ENCODE measurements at regions not wholly inside any gene's neighbourhood (a gene's known extent, or its start where the extent isn't known, plus 50 kb on each side); places are given as distances from the start of the nearest gene placed in this dataset.
"Not testable (repeated sequence)": the region's sequence is repeated elsewhere in the genome, so short reads cannot be mapped to it uniquely, and the experiment has no call there.

DNA sequence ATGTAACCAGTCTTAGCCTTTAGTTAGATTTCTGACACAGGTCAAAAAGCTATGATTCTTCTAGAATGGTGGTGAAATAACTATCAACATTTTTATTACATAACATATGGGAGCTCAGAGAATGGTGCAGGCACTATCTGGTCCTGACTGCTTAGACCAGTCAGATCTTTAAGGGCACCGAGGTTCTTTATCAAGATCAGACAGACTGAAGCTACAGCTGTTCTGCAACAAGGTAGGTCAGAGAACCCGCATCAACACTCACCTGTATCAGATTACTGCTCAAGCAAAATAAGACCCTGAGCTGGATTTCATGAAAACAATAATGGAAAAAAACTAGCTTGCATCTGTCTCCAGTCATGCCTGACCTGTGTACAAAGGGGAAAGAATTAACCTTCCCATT lies 160.4 kb downstream of the KCNJ2 start:
- Histone ChIP-seq H3K4me3 (ENCODE audit: insufficient read depth, low read length, poor library complexity, severe bottlenecking) (no peak overlapping the region), H3K4me2 (ENCODE audit: low read depth, low read length, poor library complexity, severe bottlenecking) (no peak overlapping the region), H3K9ac (ENCODE audit: low read length) (no peak overlapping the region), H3K36me3 (ENCODE audit: low read length) (no peaks in the 10 kb centered on the region), H4K20me1 (ENCODE audit: low read depth, low read length) (no peaks in the 10 kb centered on the region), H3K9me3 (ENCODE audit: insufficient read depth, low read length) (no peaks in the 10 kb centered on the region), H3K79me2 (ENCODE audit: insufficient read depth, low read length) (no peaks in the 10 kb centered on the region), H3K27ac (ENCODE audit: low read depth, low read length) (no peak overlapping the region), H3F3A (ENCODE audit: insufficient read depth) (no peaks in the 10 kb centered on the region), H3K27me3 (ENCODE audit: low read length) (no peaks in the 10 kb centered on the region), H3K9me2 (replicated peaks; ENCODE audit: insufficient read depth, low read length) (no peaks in the 10 kb centered on the region), H2AFZ (ENCODE audit: low read depth, low read length, severe bottlenecking) (no peak overlapping the region)
- no peak for TF ChIP-seq EZH2phosphoT487 (conservative IDR thresholded peaks at IDR 0.05; ENCODE audit: low read length)
- TF ChIP-seq CTCF (IDR thresholded peaks at IDR 0.05; ENCODE audit: insufficient read depth, low read length, poor library complexity, severe bottlenecking), result no peak

DNA sequence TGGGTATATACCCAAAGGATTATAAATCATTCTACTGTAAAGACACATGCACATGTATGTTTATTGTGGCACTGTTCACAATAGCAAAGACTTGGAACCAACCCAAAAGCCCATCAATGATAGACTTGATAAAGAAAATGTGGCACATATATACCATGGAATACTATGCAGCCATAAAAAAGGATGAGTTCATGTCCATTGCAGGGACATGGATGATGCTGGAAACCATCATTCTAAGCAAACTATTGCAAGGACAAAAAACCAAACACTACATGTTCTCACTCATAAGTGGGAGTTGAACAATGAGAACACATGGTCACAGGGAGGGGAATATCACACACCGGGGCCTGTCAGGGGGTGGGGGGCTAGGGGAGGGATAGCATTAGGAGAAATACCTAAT lies 161.7 kb downstream of the KCNJ2 start:
- H3K9me2 ChIP-seq (replicated peaks; ENCODE audit: insufficient read depth, low read length); H3K79me2 ChIP-seq (ENCODE audit: insufficient read depth, low read length); H3K9me3 ChIP-seq (ENCODE audit: insufficient read depth, low read length); H2AFZ ChIP-seq (ENCODE audit: low read depth, low read length, severe bottlenecking); H3K4me2 ChIP-seq (ENCODE audit: low read depth, low read length, poor library complexity, severe bottlenecking); H3K27ac ChIP-seq (ENCODE audit: low read depth, low read length); H3K36me3 ChIP-seq (ENCODE audit: low read length); H3K9ac ChIP-seq (ENCODE audit: low read length); H3F3A ChIP-seq (ENCODE audit: insufficient read depth); H3K27me3 ChIP-seq (ENCODE audit: low read length); H4K20me1 ChIP-seq (ENCODE audit: low read depth, low read length); H3K4me3 ChIP-seq (ENCODE audit: insufficient read depth, low read length, poor library complexity, severe bottlenecking): not testable (repeated sequence)

DNA sequence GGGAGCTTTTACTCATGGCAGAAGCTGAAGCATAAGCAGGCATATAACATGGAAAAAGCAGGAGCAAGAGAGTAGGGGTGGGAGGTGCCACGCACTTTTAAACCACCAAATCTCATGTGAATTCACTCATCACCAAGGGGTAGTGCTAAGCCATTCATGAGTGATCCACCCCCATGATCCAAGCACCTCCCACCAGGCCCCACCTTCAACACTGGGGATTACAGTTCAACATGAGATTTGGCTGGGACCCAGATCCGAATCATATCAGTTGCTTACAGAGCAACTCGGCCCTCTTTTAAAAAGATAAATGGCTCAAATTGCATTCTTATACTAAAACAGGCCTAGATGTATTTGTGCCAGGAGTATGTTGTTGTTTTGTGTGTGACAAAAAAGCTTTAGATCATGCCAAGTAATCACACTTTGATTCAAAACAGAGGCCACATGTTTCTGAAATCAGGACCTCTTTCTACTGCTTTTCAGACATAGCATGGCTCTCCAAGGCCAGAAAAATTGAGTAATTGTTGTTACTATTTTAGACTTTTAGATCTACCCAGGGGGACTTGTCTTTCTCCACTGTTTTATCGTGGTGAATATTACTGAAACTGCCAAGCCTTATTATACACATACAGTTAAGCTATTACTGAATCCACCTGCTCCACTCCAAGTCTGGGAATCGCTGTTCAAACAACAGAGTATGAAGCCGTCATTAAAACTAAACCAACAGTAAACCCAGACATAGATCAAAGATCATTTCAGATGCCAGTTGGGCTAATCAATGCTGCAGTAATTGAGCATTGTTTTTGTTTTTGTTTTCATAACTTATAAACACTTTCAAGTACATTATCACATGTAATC lies 163.3 kb downstream of the KCNJ2 start:
- Histone ChIP-seq H3K4me2 (ENCODE audit: low read depth, low read length, poor library complexity, severe bottlenecking) (no peak overlapping the region), H3K4me3 (ENCODE audit: insufficient read depth, low read length, poor library complexity, severe bottlenecking) (no peak overlapping the region), H3F3A (ENCODE audit: insufficient read depth) (no peaks in the 10 kb centered on the region), H3K9me3 (ENCODE audit: insufficient read depth, low read length) (no peaks in the 10 kb centered on the region), H3K79me2 (ENCODE audit: insufficient read depth, low read length) (no peaks in the 10 kb centered on the region), H3K27ac (ENCODE audit: low read depth, low read length) (no peak overlapping the region), H4K20me1 (ENCODE audit: low read depth, low read length) (no peaks in the 10 kb centered on the region), H3K9ac (ENCODE audit: low read length) (no peak overlapping the region), H3K9me2 (replicated peaks; ENCODE audit: insufficient read depth, low read length) (no peaks in the 10 kb centered on the region), H3K36me3 (ENCODE audit: low read length) (no peaks in the 10 kb centered on the region), H2AFZ (ENCODE audit: low read depth, low read length, severe bottlenecking) (no peak overlapping the region), H3K27me3 (ENCODE audit: low read length) (no peaks in the 10 kb centered on the region)
- TF ChIP-seq CTCF (IDR thresholded peaks at IDR 0.05; ENCODE audit: insufficient read depth, low read length, poor library complexity, severe bottlenecking), result no peak
- TF ChIP-seq EZH2phosphoT487 (conservative IDR thresholded peaks at IDR 0.05; ENCODE audit: low read length), result no peak

DNA sequence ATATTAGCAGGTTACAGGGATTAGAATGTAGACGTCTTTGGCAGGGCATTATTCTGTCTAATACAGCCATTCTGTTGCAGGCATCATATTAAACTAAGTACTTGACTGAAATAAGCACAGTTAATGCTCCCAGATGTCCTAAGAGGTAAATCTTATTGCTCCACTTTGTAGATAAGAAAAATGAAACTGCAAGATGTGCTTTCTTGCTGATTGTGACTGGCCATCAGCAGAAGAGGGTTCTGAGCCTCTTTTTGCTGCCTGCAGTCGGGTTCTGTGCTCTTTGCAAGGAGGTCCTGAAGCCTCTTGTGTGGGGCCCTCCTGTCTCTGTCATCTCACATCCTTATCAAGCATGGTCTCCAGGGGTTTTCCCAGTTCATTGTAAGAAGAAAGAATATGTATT lies 167.1 kb downstream of the KCNJ2 start:
- no peak overlapping the region for H2AFZ ChIP-seq (ENCODE audit: low read depth, low read length, severe bottlenecking)
- no peaks in the 10 kb centered on the region for H3K36me3 ChIP-seq (ENCODE audit: low read length)
- no peaks in the 10 kb centered on the region for H3K9me3 ChIP-seq (ENCODE audit: insufficient read depth, low read length)
- no peak overlapping the region for H3K4me3 ChIP-seq (ENCODE audit: insufficient read depth, low read length, poor library complexity, severe bottlenecking)
- H4K20me1 ChIP-seq (ENCODE audit: low read depth, low read length), result no peaks in the 10 kb centered on the region
- no peaks in the 10 kb centered on the region for H3K9me2 ChIP-seq (replicated peaks; ENCODE audit: insufficient read depth, low read length)
- H3K4me2 ChIP-seq (ENCODE audit: low read depth, low read length, poor library complexity, severe bottlenecking), result no peak overlapping the region
- no peaks in the 10 kb centered on the region for H3K27me3 ChIP-seq (ENCODE audit: low read length)
- no peaks in the 10 kb centered on the region for H3K79me2 ChIP-seq (ENCODE audit: insufficient read depth, low read length)
- H3F3A ChIP-seq (ENCODE audit: insufficient read depth), result no peaks in the 10 kb centered on the region
- no peak overlapping the region for H3K27ac ChIP-seq (ENCODE audit: low read depth, low read length)
- TF ChIP-seq CTCF (IDR thresholded peaks at IDR 0.05; ENCODE audit: insufficient read depth, low read length, poor library complexity, severe bottlenecking) (no peak), EZH2phosphoT487 (conservative IDR thresholded peaks at IDR 0.05; ENCODE audit: low read length) (no peak)
- H3K9ac ChIP-seq (ENCODE audit: low read length), result no peak overlapping the region
